Mesothelial cell of epicardium (in vitro differentiated cells): ENCODE measurements at regions not wholly inside any gene's neighbourhood (a gene's known extent, or its start where the extent isn't known, plus 50 kb on each side); places are given as distances from the start of the nearest gene placed in this dataset.
A peak's percentile ranks its signal among the peaks of the same experiment; 100 is the strongest.

Experiments
- DNase-seq, 2 experiments: peaks; one replicate each; pipeline ENCODE4 v3.0.0; 2021; ENCODE audit warnings: low spot score in 2 of 2; ENCODE audit not compliant: unreplicated experiment in 2 of 2
- H3K27ac Mint-ChIP-seq: 2 replicates; pipeline ENCODE4 v1.8.0; 2021; ENCODE audit warnings: mixed read lengths
- H3K27me3 Mint-ChIP-seq: 2 replicates; pipeline ENCODE4 v1.8.0; 2021; ENCODE audit warnings: low read depth, mixed read lengths
- H3K36me3 Mint-ChIP-seq: 2 replicates; pipeline ENCODE4 v1.8.0; 2021; ENCODE audit warnings: mixed read lengths
- H3K4me1 Mint-ChIP-seq: 2 replicates; pipeline ENCODE4 v1.8.0; 2021; ENCODE audit warnings: mixed read lengths
- H3K4me3 Mint-ChIP-seq: 2 replicates; pipeline ENCODE4 v1.8.0; 2021; ENCODE audit warnings: mild to moderate bottlenecking, moderate library complexity, mixed read lengths
- H3K9me3 Mint-ChIP-seq: 2 replicates; pipeline ENCODE4 v1.8.0; 2021; ENCODE audit warnings: mixed read lengths
- TF ChIP-seq, protein P1 (sequence below): fragments of 200-600 bp; sonication (generic); IDR thresholded peaks from one replicate; pipeline ENCODE4 v1.5.0; 2021; ENCODE audit warnings: antibody characterized with exemption; ENCODE audit not compliant: unreplicated experiment

DNA sequence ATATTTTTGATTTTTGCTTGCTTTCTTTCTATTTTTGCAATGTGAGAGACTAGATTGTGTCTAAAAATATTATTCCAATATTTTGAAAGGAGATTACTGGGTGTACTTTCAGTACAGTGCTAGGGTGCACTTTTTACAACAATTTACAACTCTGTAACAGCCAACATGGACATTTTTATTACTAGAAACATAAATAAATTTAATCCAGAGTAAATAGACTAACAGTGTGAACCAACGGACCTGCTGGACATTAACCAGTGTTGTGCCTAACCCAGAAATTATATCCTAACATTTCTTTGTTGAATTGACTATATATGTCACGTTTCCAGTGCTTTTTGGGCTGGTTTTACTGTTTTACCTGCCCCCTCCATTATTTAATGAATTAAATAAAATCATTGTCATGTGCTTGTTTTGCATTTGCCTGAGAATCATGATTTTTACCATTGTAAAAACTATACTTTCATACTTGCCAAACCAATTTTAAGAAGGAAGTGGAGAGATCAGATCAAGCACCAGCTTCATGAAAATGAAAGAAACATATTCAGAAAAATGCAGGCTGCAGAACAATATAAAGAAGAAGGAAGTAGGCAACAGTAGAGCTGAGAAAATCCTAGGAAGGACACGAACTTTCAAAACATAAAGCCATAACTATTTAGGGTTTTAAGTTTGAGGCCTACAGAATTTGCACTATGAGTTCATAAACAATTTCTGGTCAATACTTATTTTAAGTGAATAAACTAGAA is 400.8 kb upstream of the PIK3R1 start:
- Mint-ChIP-seq H3K27me3 (peaks cover 4% of the 10 kb centered on the region), H3K4me1 (peaks cover 6% of the 10 kb centered on the region), H3K9me3 (peaks cover 10% of the 10 kb centered on the region), H3K27ac (no peak overlapping the region), H3K4me3 (no peak overlapping the region), H3K36me3 (peaks cover 3% of the 10 kb centered on the region)
- no peak for DNase-seq
- TF ChIP-seq, protein P1, sequence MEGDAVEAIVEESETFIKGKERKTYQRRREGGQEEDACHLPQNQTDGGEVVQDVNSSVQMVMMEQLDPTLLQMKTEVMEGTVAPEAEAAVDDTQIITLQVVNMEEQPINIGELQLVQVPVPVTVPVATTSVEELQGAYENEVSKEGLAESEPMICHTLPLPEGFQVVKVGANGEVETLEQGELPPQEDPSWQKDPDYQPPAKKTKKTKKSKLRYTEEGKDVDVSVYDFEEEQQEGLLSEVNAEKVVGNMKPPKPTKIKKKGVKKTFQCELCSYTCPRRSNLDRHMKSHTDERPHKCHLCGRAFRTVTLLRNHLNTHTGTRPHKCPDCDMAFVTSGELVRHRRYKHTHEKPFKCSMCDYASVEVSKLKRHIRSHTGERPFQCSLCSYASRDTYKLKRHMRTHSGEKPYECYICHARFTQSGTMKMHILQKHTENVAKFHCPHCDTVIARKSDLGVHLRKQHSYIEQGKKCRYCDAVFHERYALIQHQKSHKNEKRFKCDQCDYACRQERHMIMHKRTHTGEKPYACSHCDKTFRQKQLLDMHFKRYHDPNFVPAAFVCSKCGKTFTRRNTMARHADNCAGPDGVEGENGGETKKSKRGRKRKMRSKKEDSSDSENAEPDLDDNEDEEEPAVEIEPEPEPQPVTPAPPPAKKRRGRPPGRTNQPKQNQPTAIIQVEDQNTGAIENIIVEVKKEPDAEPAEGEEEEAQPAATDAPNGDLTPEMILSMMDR = no peak

DNA sequence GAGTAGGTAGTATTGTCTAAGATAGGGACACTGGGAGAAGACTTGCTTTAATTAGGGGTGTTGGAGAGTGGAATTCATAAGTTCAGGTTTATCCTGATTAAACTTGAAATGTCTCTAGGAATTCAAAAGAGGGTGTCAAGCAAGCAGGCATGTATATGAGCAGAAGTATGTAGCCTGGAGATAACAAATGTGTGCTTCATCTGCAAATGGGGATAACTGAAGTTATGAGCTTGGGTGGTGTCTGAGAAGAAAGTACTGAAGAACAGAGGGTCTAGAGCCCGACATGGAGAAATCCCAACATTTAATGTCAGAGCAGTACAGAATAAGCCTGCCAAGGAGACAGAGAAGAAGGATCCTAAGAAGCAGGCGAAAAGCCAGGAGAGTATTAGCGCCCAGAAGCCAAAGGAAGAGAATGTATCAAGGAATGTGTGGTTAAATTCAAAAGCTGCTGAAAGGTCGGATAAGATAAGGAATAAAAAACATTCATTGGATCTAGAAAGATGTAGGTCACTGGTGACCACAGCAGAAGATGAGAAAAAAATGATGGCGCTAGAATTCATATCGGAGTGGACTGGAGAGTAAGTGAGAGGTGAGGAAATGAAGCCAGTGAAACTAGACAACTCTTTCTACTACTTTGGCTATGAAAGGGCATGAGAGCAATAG is 401.5 kb upstream of the PIK3R1 start:
- TF ChIP-seq, protein P1 = no peak
- Mint-ChIP-seq H3K4me1 (peaks cover 11% of the 10 kb centered on the region), H3K4me3 (no peak overlapping the region), H3K27ac (no peak overlapping the region), H3K36me3 (peaks cover 3% of the 10 kb centered on the region), H3K9me3 (peaks cover 7% of the 10 kb centered on the region), H3K27me3 (peaks cover 4% of the 10 kb centered on the region)
- DNase-seq = no peak

DNA sequence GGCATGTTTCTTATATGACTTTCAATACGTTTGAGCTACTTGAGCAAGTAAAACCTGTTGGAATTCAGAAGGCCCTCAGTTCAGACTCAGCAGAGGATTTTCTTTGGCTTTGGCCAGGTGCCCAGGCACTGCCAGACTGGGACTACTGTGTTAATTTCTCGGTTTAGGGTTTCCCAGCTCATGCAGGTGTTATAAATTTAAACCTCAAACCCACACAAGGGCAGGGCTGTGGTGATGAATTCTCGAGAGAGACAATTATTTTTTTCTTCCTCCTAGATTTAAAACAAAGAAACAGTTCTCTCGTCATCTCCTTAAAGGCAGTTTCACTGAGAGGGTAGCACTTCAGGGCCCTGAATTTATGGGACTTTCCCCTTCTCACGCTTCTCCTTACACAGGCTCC is 406.0 kb upstream of the PIK3R1 start:
- Mint-ChIP-seq H3K9me3 (peaks cover 5% of the 10 kb centered on the region), H3K4me1 (peaks cover 15% of the 10 kb centered on the region), H3K36me3 (no peaks in the 10 kb centered on the region), H3K27ac (peak overlapping the region; percentile 74), H3K4me3 (no peak overlapping the region), H3K27me3 (peaks cover 4% of the 10 kb centered on the region)
- TF ChIP-seq, protein P1 = no peak
- peak in 1 of 2 experiments; percentile 44 for DNase-seq

DNA sequence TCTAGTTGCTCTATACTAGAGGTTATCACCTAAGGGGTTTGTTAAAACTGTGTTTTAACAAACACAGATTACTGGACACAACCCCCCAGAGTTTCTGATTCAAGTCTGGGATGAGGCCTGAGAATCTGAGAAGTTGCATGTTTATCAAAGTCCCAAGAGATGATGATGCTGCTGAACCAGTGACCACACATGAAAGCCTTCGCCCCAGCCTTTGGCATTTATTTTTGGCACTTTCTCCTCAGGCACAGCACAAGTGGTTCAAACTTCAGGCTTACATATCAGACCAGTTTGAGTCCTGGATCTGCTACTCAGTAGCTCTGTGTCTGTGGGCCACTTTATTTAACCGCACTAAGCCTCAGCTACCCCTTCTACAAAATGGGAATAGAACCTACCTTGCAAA is 407.2 kb upstream of the PIK3R1 start:
- peaks cover 4% of the 10 kb centered on the region for H3K27me3 Mint-ChIP-seq
- peaks cover 13% of the 10 kb centered on the region for H3K4me1 Mint-ChIP-seq
- TF ChIP-seq, protein P1 = no peak
- H3K9me3 Mint-ChIP-seq = peaks cover 9% of the 10 kb centered on the region
- H3K27ac Mint-ChIP-seq = no peak overlapping the region
- no peak overlapping the region for H3K4me3 Mint-ChIP-seq
- no peak for DNase-seq
- no peaks in the 10 kb centered on the region for H3K36me3 Mint-ChIP-seq

DNA sequence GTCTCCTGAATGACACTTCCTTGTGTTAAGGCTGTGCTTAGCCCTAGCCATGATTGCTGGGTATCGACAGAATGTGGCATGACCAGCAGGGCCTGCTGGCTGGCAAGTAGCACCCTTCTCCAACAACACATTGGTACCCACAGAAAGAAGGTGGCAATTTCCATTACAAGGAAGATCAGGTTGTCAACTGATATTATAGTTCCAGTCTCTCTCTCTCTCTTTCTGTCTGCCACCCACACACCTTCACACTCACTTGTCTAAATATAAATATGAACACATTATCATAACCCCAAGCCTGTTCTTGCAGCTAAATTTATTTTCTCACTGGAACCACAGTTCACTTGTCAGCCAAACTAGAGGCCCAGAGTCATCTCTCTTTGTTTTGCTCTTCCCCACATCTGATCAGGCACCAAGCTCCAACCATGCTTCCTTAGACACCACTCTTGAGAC is 408.1 kb upstream of the PIK3R1 start:
- Mint-ChIP-seq H3K27me3 (peaks cover 1% of the 10 kb centered on the region), H3K27ac (no peak overlapping the region), H3K4me1 (peaks cover 13% of the 10 kb centered on the region), H3K36me3 (no peaks in the 10 kb centered on the region), H3K9me3 (peaks cover 10% of the 10 kb centered on the region), H3K4me3 (no peak overlapping the region)
- TF ChIP-seq, protein P1 = no peak
- DNase-seq = no peak
